ENCODE measurements at regions not wholly inside any gene's neighbourhood (a gene's known extent, or its start where the extent isn't known, plus 50 kb on each side); places are given as distances from the start of the nearest gene placed in this dataset.

- TF ChIP-seq, protein P1, sequence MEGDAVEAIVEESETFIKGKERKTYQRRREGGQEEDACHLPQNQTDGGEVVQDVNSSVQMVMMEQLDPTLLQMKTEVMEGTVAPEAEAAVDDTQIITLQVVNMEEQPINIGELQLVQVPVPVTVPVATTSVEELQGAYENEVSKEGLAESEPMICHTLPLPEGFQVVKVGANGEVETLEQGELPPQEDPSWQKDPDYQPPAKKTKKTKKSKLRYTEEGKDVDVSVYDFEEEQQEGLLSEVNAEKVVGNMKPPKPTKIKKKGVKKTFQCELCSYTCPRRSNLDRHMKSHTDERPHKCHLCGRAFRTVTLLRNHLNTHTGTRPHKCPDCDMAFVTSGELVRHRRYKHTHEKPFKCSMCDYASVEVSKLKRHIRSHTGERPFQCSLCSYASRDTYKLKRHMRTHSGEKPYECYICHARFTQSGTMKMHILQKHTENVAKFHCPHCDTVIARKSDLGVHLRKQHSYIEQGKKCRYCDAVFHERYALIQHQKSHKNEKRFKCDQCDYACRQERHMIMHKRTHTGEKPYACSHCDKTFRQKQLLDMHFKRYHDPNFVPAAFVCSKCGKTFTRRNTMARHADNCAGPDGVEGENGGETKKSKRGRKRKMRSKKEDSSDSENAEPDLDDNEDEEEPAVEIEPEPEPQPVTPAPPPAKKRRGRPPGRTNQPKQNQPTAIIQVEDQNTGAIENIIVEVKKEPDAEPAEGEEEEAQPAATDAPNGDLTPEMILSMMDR (conservative IDR thresholded peaks at IDR 0.05; ENCODE audit: low read depth, low read length), result no peak
- no peak for TF ChIP-seq EZH2 (IDR thresholded peaks at IDR 0.05; ENCODE audit: low read length, unreplicated experiment)
- TF ChIP-seq EZH2phosphoT487 (IDR thresholded peaks at IDR 0.05; ENCODE audit: borderline replicate concordance, low read length), result no peak
- intact Hi-C loops (cut with micrococcal nuclease), result no loop called here
- Histone ChIP-seq H4K20me1 (ENCODE audit: low read length) (no peaks in the 10 kb centered on the region), H3F3A (ENCODE audit: low read length, unreplicated experiment) (no peaks in the 10 kb centered on the region), H3K4me2 (ENCODE audit: low read length) (no peak overlapping the region), H3K79me2 (ENCODE audit: low read length) (no peaks in the 10 kb centered on the region), H3K4me1 (ENCODE audit: insufficient read depth, low read length) (no peaks in the 10 kb centered on the region), H3K9me3 (ENCODE audit: low read length) (no peaks in the 10 kb centered on the region), H2AFZ (ENCODE audit: low read length) (no peak overlapping the region), H3K27me3 (ENCODE audit: low read length) (no peaks in the 10 kb centered on the region), H3K4me3 (ENCODE audit: low read length) (no peak overlapping the region), H3K27ac (ENCODE audit: low read length) (no peak overlapping the region), H3K36me3 (ENCODE audit: low read depth, low read length) (no peaks in the 10 kb centered on the region), H3K9ac (ENCODE audit: low read length) (no peak overlapping the region), H3K9me2 (replicated peaks; ENCODE audit: low read length) (no peaks in the 10 kb centered on the region)
- POLR2A ChIA-PET (ENCODE audit: unreplicated experiment), result no interaction called here
- BruUV-seq (replicated peaks), result no TSS peak
- DNase-seq (no peak), ATAC-seq (no peak)
- CTCF ChIA-PET, result no interaction called here
Measured at GRCh38 chr2:194062401-194062800, 1594.6 kb upstream of the SLC39A10 start.

DNA sequence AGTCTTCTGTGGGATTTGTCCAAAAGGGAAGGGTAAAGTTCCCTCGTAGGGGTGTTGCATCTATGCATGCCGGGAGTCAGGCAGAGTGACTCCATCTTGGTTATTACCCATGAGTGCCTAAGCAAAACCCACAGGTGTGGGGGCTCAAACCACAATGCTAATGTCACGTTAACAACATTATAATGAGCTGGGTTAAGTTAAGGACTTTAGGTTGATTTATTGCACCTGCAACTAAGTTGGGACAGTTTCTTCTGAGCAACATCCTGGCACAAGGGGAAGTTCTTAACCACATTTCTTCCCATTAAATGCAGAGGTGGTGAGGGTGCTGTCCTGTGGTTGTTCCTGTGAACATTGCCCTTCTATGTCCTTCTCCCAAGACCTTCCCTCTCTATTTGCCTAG lies 1596.8 kb upstream of the SLC39A10 start:
- ChIA-PET CTCF (no interaction called here), POLR2A (ENCODE audit: unreplicated experiment) (no interaction called here)
- Histone ChIP-seq H2AFZ (ENCODE audit: low read length) (no peak overlapping the region), H3K36me3 (ENCODE audit: low read depth, low read length) (no peaks in the 10 kb centered on the region), H3K4me1 (ENCODE audit: insufficient read depth, low read length) (no peaks in the 10 kb centered on the region), H3F3A (ENCODE audit: low read length, unreplicated experiment) (no peaks in the 10 kb centered on the region), H3K79me2 (ENCODE audit: low read length) (no peaks in the 10 kb centered on the region), H3K27me3 (ENCODE audit: low read length) (no peaks in the 10 kb centered on the region), H3K27ac (ENCODE audit: low read length) (no peak overlapping the region), H4K20me1 (ENCODE audit: low read length) (no peaks in the 10 kb centered on the region), H3K9me2 (replicated peaks; ENCODE audit: low read length) (no peaks in the 10 kb centered on the region), H3K9me3 (ENCODE audit: low read length) (no peaks in the 10 kb centered on the region), H3K4me3 (ENCODE audit: low read length) (no peak overlapping the region), H3K4me2 (ENCODE audit: low read length) (no peak overlapping the region), H3K9ac (ENCODE audit: low read length) (no peak overlapping the region)
- DNase-seq, result no peak
- ATAC-seq, result no peak
- intact Hi-C loops (cut with micrococcal nuclease), result no loop called here
- BruUV-seq (replicated peaks), result no TSS peak
- TF ChIP-seq EZH2phosphoT487 (IDR thresholded peaks at IDR 0.05; ENCODE audit: borderline replicate concordance, low read length) (no peak), EZH2 (IDR thresholded peaks at IDR 0.05; ENCODE audit: low read length, unreplicated experiment) (no peak)
- TF ChIP-seq, protein P1 (conservative IDR thresholded peaks at IDR 0.05; ENCODE audit: low read depth, low read length), result no peak

GRCh38 chr2:194054313-194054712 lies 1602.7 kb upstream of the SLC39A10 start:
- H4K20me1 ChIP-seq (ENCODE audit: low read length), result no peaks in the 10 kb centered on the region
- no peaks in the 10 kb centered on the region for H3K4me1 ChIP-seq (ENCODE audit: insufficient read depth, low read length)
- no peak overlapping the region for H3K27ac ChIP-seq (ENCODE audit: low read length)
- no peak overlapping the region for H2AFZ ChIP-seq (ENCODE audit: low read length)
- no peaks in the 10 kb centered on the region for H3K27me3 ChIP-seq (ENCODE audit: low read length)
- no peak overlapping the region for H3K4me2 ChIP-seq (ENCODE audit: low read length)
- no peak overlapping the region for H3K9ac ChIP-seq (ENCODE audit: low read length)
- ATAC-seq (no peak), DNase-seq (no peak)
- H3K79me2 ChIP-seq (ENCODE audit: low read length), result no peaks in the 10 kb centered on the region
- no peaks in the 10 kb centered on the region for H3F3A ChIP-seq (ENCODE audit: low read length, unreplicated experiment)
- no peaks in the 10 kb centered on the region for H3K9me3 ChIP-seq (ENCODE audit: low read length)
- ChIA-PET POLR2A (ENCODE audit: unreplicated experiment) (no interaction called here), CTCF (no interaction called here)
- intact Hi-C loops (cut with micrococcal nuclease), result no loop called here
- TF ChIP-seq EZH2 (IDR thresholded peaks at IDR 0.05; ENCODE audit: low read length, unreplicated experiment), result no peak
- H3K9me2 ChIP-seq (replicated peaks; ENCODE audit: low read length), result no peaks in the 10 kb centered on the region
- no peak overlapping the region for H3K4me3 ChIP-seq (ENCODE audit: low read length)
- no TSS peak for BruUV-seq (replicated peaks)
- no peaks in the 10 kb centered on the region for H3K36me3 ChIP-seq (ENCODE audit: low read depth, low read length)
